SK-N-MC (cell line): ENCODE measurements at regions not wholly inside any gene's neighbourhood (a gene's known extent, or its start where the extent isn't known, plus 50 kb on each side); places are given as distances from the start of the nearest gene placed in this dataset.

ENCODE experiments used
- DNase-seq: peaks from one replicate; pipeline ENCODE4 v3.0.0-alpha.2; 2011; ENCODE audit warnings: low read depth, low spot score
- H3K27ac ChIP-seq: fragments of 200-600 bp; sonication (generic); 2 replicates; pipeline ENCODE4 v1.5.1; 2016; ENCODE audit warnings: mixed run types
- H3K36me3 ChIP-seq: fragments of 200-600 bp; sonication (generic); 2 replicates; pipeline ENCODE4 v1.6.1; 2017; ENCODE audit warnings: antibody characterized with exemption, low read length, mixed read lengths; ENCODE audit not compliant: insufficient read depth
- H3K4me3 ChIP-seq: fragments of 200-600 bp; sonication (generic); 2 replicates; pipeline ENCODE4 v1.5.1; 2016
- H3K9ac ChIP-seq: fragments of 200-600 bp; sonication (generic); 2 replicates; pipeline ENCODE4 v1.8.0; 2017; ENCODE audit warnings: mixed run types, mixed read lengths; ENCODE audit not compliant: insufficient read length
- H3K9me3 ChIP-seq: fragments of 200-600 bp; sonication (generic); 2 replicates; pipeline ENCODE4 v1.6.1; 2017; ENCODE audit warnings: low read depth, mild to moderate bottlenecking, antibody characterized with exemption, low read length, moderate library complexity, mixed read lengths
- EZH2 ChIP-seq: fragments of 200-600 bp; sonication (generic); IDR thresholded peaks from one replicate; pipeline ENCODE4 v1.6.1; 2017; ENCODE audit warnings: antibody characterized with exemption
- FOXP2 ChIP-seq: optimal IDR thresholded peaks from 2 replicates; pipeline ENCODE3; 2011; ENCODE audit warnings: mild to moderate bottlenecking, moderate library complexity; ENCODE audit not compliant: insufficient read depth; ENCODE audit errors: extremely low read length, control extremely low read depth
- POLR2AphosphoS5 ChIP-seq: IDR thresholded peaks from 2 replicates; pipeline ENCODE4 v1.6.1; 2012; ENCODE audit warnings: mild to moderate bottlenecking, low read depth, low read length, borderline replicate concordance

DNA sequence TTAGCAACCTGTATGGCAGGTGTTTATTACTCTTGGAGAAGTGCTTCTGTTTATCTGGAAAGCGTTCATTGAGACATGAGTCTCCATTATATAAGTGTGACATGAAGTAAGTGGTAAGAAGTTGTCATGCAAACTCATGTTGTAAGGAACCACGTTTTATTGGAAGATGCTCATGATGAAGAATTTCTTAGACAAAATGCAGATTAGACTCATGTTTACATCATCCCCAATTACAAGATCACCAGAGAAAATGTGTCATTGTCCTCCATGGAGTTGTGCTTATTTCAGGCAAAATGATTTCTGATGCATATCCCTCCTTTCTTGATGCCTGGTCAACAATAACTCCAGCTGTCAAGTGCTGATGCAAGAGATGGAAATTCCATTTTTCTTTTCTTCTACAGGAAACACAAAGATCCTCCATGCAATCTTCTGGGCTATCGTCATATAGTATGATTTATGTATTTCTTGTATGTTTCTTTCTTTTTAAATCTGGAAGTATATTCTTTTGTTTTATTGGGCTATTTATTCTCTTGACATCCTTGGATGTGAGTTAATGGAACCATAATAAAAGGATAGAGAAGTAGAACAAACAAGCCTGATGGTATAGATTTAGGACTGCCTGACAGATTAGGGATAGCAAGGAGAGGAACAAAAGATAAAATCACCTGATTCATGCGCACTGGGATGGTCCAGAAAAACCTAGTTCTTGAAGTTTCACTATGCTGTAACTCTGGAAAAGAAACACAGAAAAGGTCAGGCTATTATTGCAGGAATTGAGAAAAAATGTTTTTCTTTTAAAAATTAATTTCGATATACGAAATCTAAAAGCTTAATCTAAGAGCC lies 50.7 kb upstream of the DIAPH3 start:
- no peak overlapping the region for H3K4me3 ChIP-seq
- no peak for TF ChIP-seq FOXP2
- TF ChIP-seq EZH2, result no peak
- no peak for TF ChIP-seq POLR2AphosphoS5
- DNase-seq, result no peak
- no peak overlapping the region for H3K27ac ChIP-seq
- H3K36me3 ChIP-seq, result no peaks in the 10 kb centered on the region
- no peak overlapping the region for H3K9ac ChIP-seq
- no peaks in the 10 kb centered on the region for H3K9me3 ChIP-seq

DNA sequence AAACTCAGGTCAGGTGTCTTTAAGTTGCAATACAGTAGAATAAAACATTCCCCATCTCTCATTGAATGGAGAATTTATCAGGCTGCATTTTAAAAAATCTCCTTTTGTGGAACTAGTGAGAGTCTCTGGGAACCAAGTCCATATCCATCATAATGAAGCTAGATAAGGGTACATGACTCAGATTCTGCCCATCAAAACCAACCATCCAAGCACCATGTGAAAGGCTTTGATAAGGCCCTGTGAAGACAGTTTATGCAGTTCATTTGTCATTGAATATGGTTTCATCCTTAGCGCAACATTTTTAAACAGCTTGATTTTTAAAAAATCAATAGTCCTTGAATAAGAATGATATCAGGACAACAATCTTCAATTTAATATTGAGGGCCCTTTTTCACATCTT lies 56.3 kb upstream of the DIAPH3 start:
- TF ChIP-seq POLR2AphosphoS5 (no peak), EZH2 (no peak), FOXP2 (no peak)
- H3K9ac ChIP-seq, result no peak overlapping the region
- DNase-seq, result no peak
- no peaks in the 10 kb centered on the region for H3K36me3 ChIP-seq
- no peaks in the 10 kb centered on the region for H3K9me3 ChIP-seq
- no peak overlapping the region for H3K4me3 ChIP-seq
- H3K27ac ChIP-seq, result no peak overlapping the region

GRCh38 chr13:60221581-60221980 lies 57.9 kb upstream of the DIAPH3 start:
- TF ChIP-seq EZH2 (no peak), FOXP2 (no peak), POLR2AphosphoS5 (no peak)
- Histone ChIP-seq H3K9me3 (no peaks in the 10 kb centered on the region), H3K36me3 (no peaks in the 10 kb centered on the region), H3K4me3 (no peak overlapping the region), H3K27ac (no peak overlapping the region), H3K9ac (no peak overlapping the region)
- DNase-seq, result no peak

DNA sequence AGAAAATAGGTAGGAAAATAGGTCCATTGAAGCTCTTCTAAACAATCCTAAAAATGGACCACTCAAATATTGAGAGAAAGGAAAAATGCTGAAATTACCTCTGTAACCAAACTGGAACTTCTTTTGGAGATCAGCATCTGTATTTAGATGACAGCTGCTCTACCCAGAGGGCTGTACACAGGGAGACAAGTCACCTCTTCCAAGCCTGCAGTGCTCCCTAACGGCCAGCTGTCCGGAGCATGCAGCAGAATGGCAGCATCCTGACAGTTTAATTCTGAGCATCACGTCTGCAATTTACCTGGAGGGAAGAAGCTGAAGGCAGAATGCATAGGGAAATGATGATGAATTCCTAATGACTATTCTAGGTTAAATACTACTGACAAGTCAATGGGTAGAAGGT lies 62.8 kb upstream of the DIAPH3 start:
- Histone ChIP-seq H3K36me3 (no peaks in the 10 kb centered on the region), H3K4me3 (no peak overlapping the region), H3K27ac (no peak overlapping the region), H3K9ac (no peak overlapping the region), H3K9me3 (no peaks in the 10 kb centered on the region)
- TF ChIP-seq FOXP2, result no peak
- TF ChIP-seq POLR2AphosphoS5, result no peak
- no peak for TF ChIP-seq EZH2
- DNase-seq, result no peak

GRCh38 chr13:60227158-60227557 lies 63.4 kb upstream of the DIAPH3 start:
- Histone ChIP-seq H3K4me3 (no peak overlapping the region), H3K9me3 (no peaks in the 10 kb centered on the region), H3K36me3 (no peaks in the 10 kb centered on the region), H3K27ac (no peak overlapping the region), H3K9ac (no peak overlapping the region)
- no peak for DNase-seq
- no peak for TF ChIP-seq POLR2AphosphoS5
- no peak for TF ChIP-seq EZH2
- TF ChIP-seq FOXP2, result no peak

GRCh38 chr13:60229708-60230272 lies 66.1 kb upstream of the DIAPH3 start:
- Histone ChIP-seq H3K27ac (no peak overlapping the region), H3K36me3 (no peaks in the 10 kb centered on the region), H3K9ac (no peak overlapping the region), H3K9me3 (no peaks in the 10 kb centered on the region), H3K4me3 (no peak overlapping the region)
- DNase-seq, result no peak
- TF ChIP-seq POLR2AphosphoS5, result no peak
- TF ChIP-seq EZH2, result no peak
- TF ChIP-seq FOXP2, result no peak

GRCh38 chr13:60230593-60230992 lies 66.9 kb upstream of the DIAPH3 start:
- Histone ChIP-seq H3K27ac (peak overlapping the region; percentile 45; the same call in 1 of the 2 replicates), H3K9me3 (no peaks in the 10 kb centered on the region), H3K4me3 (peak overlapping the region; percentile 54), H3K36me3 (no peaks in the 10 kb centered on the region), H3K9ac (peak overlapping the region; percentile 16)
- TF ChIP-seq POLR2AphosphoS5 (no peak), FOXP2 (no peak), EZH2 (no peak)
- no peak for DNase-seq

DNA sequence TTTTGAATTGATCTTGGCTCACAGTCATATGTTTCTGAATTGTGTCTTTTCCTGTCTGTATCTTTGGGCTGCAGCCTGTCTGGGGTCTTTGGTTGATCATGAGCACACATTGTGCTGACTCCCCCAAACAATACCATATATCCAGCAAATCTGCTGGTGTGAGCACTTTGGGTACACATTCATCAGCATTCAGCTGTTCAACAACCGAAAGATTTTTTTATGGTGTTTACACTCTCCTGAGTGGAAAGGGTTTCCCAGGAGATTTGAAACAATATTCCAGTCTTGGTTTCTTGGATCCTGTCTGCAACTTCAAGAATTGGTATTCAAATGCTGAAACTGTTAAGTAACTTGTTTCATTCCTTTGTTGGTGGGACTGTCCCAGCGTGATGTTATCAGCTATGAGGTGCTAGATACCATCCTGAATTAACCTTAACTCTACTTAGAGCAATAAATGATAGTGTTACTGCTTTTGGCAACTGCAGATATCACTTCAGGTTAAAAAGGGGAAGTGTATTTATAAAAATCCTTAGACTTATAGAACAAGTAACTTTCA lies 78.4 kb upstream of the DIAPH3 start:
- no peak for TF ChIP-seq FOXP2
- TF ChIP-seq EZH2, result no peak
- no peak for TF ChIP-seq POLR2AphosphoS5
- no peak overlapping the region for H3K4me3 ChIP-seq
- no peak overlapping the region for H3K9ac ChIP-seq
- H3K9me3 ChIP-seq, result 0 out of 2 replicates have a peak, but pooled peaks cover 2% of the 10 kb centered on the region
- DNase-seq, result no peak
- H3K36me3 ChIP-seq, result no peaks in the 10 kb centered on the region
- H3K27ac ChIP-seq, result no peak overlapping the region
